GM12873 (cell line): ENCODE measurements at regions not wholly inside any gene's neighbourhood (a gene's known extent, or its start where the extent isn't known, plus 50 kb on each side); places are given as distances from the start of the nearest gene placed in this dataset.

ENCODE experiments used
- CTCF ChIP-seq: IDR thresholded peaks from 2 replicates; pipeline ENCODE4 v1.5.1; 2012; ENCODE audit warnings: low read depth, mild to moderate bottlenecking, moderate library complexity, low read length, control low read depth; ENCODE audit not compliant: insufficient read depth; ENCODE audit errors: missing control alignments

GRCh38 chr5:86029308-86029707 is 588.4 kb upstream of the COX7C start:
- TF ChIP-seq CTCF = no peak

GRCh38 chr5:86030753-86031152 is 587.0 kb upstream of the COX7C start:
- TF ChIP-seq CTCF = no peak

GRCh38 chr5:86038566-86038965 is 579.2 kb upstream of the COX7C start:
- TF ChIP-seq CTCF = no peak

- TF ChIP-seq CTCF = no peak
These were observed 578.4 kb upstream of the COX7C start for GRCh38 chr5:86039351-86039750.

GRCh38 chr5:86070719-86071118 is 547.0 kb upstream of the COX7C start:
- no peak for TF ChIP-seq CTCF

- no peak for TF ChIP-seq CTCF
These were observed 543.4 kb upstream of the COX7C start for GRCh38 chr5:86074297-86074696.

- no peak for TF ChIP-seq CTCF
These were observed 542.6 kb upstream of the COX7C start for GRCh38 chr5:86075139-86075538.
